Lower lobe of right lung (tissue), 2 donors: ENCODE measurements at regions not wholly inside any gene's neighbourhood (a gene's known extent, or its start where the extent isn't known, plus 50 kb on each side); places are given as distances from the start of the nearest gene placed in this dataset.

Experiments
- ATAC-seq, 2 donors: fragments of 200-7000 bp; cut with Tn5 transposase; one replicate each; pipeline ENCODE4 v1.9.1; 2020 to 2022; ENCODE audit warnings: mild to moderate bottlenecking in 2 of 2, moderate library complexity in 2 of 2
- DNase-seq: peaks from one replicate; pipeline ENCODE4 v3.0.0-alpha.2; 2020
- H3K27ac ChIP-seq: fragments of 200-600 bp; one replicate; pipeline ENCODE4 v1.8.0; 2022
- H3K27me3 ChIP-seq: fragments of 200-600 bp; one replicate; pipeline ENCODE4 v1.8.0; 2022; ENCODE audit warnings: low read depth
- H3K36me3 ChIP-seq: fragments of 200-600 bp; one replicate; pipeline ENCODE4 v1.8.0; 2022; ENCODE audit warnings: mild to moderate bottlenecking
- H3K4me1 ChIP-seq: fragments of 200-600 bp; one replicate; pipeline ENCODE4 v1.8.0; 2022
- H3K4me3 ChIP-seq: fragments of 200-600 bp; one replicate; pipeline ENCODE4 v1.8.0; 2022; ENCODE audit warnings: mild to moderate bottlenecking
- H3K9me3 ChIP-seq: fragments of 200-600 bp; one replicate; pipeline ENCODE4 v1.8.0; 2022
- intact Hi-C: fragments of 100-400 bp; cut with DNase I; formaldehyde crosslinking; loops from one replicate; pipeline ENCODE4 v1.11.0; 2022
- TF ChIP-seq, protein P1 (sequence below): fragments of 200-600 bp; IDR thresholded peaks from one replicate; pipeline ENCODE4 v1.8.0; 2022; ENCODE audit warnings: antibody characterized with exemption, mild to moderate bottlenecking
- donor health status: DM: no; HTN: yes; CAD: no; lungs with severe emphysema.

DNA sequence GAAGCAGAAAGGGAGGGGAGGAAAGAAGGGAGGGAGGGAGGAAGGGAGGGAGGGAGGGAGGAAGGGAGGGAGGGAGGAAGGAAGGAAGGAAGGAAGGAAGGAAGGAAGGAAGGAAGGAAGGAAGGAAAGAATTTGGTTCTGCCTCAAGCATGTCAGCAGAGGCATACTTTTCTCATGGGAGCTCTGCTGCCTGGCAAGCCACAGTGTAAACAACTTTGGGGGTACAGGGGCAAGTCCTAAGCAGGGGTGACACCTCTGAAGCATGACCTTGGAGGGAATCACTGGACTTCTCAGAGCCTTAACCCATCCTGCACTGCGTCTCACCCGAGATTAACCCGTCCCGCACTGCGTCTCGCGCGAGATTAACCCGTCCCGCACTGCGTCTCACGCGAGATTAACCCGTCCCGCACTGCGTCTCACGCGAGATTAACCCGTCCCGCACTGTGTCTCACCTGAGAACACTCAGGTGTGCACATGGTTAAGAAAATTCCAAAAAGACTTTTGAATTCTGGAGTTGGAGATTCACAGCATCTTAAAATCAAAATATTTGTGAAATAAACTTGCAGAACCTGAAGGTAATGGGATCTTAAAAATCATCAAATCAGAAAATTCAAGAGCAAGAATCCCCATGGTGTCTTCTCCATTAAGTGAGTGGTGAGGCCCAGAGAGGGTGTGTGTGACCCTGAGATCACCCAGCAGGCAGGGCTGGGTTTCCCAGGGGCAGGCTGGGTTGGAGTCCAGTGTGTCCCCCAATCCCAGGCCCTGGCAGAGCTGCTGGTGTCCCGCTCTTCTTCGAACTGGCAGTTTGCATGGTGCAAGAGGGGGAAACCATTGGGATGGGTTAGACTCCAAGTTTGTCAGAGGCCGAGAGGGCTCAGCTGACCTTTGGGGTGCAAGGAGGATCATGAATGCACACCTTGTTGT, 190.4 kb downstream of the MN1 start:
- TF ChIP-seq, protein P1, sequence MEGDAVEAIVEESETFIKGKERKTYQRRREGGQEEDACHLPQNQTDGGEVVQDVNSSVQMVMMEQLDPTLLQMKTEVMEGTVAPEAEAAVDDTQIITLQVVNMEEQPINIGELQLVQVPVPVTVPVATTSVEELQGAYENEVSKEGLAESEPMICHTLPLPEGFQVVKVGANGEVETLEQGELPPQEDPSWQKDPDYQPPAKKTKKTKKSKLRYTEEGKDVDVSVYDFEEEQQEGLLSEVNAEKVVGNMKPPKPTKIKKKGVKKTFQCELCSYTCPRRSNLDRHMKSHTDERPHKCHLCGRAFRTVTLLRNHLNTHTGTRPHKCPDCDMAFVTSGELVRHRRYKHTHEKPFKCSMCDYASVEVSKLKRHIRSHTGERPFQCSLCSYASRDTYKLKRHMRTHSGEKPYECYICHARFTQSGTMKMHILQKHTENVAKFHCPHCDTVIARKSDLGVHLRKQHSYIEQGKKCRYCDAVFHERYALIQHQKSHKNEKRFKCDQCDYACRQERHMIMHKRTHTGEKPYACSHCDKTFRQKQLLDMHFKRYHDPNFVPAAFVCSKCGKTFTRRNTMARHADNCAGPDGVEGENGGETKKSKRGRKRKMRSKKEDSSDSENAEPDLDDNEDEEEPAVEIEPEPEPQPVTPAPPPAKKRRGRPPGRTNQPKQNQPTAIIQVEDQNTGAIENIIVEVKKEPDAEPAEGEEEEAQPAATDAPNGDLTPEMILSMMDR: no peak
- DNase-seq (no peak), ATAC-seq (no peak)
- Histone ChIP-seq H3K4me3 (no peak overlapping the region), H3K27ac (no peak overlapping the region), H3K9me3 (no peaks in the 10 kb centered on the region), H3K4me1 (no peaks in the 10 kb centered on the region), H3K36me3 (no peaks in the 10 kb centered on the region), H3K27me3 (peaks cover 34% of the 10 kb centered on the region)
- intact Hi-C loops: no loop called here

DNA sequence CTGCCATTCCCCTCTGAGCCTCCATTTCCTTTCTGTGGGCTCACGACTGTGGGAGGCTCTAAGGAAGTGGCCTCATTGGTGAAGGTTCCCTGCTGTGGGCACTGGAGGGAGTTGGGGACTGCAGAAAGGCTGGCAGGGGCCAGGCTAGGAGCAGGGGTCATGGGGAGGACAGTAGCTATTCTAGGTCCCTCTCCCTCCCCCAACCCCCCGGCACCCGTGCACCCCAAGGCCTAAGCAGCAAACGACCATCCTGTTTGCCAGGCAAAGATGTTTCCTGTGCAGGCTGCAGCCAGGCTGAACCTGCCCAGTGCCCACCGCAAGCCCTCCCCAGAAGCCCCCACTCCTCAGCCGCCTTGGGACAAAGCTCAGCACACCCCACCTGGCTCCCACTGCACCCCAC, 189.4 kb downstream of the MN1 start:
- ATAC-seq: no peak
- no peak for DNase-seq
- H3K4me1 ChIP-seq: no peaks in the 10 kb centered on the region
- peaks cover 34% of the 10 kb centered on the region for H3K27me3 ChIP-seq
- H3K9me3 ChIP-seq: no peaks in the 10 kb centered on the region
- H3K27ac ChIP-seq: no peak overlapping the region
- intact Hi-C loops: no loop called here
- H3K36me3 ChIP-seq: no peaks in the 10 kb centered on the region
- TF ChIP-seq, protein P1: no peak
- no peak overlapping the region for H3K4me3 ChIP-seq

DNA sequence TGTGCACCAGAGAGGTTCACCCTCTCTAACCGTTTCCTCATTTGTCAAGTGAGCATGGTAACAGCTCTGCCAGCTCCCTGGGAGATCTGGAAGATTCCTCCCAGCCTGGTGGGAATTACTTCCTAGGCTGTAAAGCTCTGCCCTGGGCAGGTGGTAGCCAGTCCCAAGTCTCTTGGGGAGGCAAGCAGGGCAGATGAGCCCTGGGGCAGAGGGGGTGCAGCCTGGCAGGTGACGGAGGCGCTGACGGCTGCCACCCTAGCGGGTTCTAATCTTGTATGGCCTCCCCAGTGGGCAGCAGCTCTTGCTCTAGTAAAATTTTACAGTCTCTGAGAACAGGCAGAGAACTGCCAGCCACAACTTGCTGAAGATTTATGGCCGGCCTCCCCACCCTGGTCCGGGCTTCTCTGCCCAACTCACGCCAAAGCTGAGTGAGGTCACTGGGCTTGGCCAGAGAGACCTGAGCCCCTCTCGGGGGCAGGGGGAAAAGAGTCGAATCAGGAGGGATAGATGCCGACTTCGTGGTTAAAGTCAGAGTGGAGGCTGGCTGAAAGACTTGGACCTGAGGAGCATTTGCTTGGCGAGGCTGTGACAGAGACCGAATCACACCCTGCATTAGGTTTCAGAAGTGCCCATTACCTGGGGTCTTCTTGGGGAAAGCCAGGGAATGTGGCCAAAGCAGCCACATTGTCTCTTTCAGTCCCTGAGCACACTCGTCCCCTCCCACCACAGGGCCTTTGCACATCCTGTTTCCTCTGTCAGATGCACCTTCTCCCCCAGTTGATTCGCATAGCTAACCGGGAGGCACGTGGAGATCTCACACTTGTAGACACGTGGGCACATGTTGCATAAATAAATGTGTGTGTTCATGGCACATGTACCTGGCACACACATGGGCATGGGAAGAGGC, 188.2 kb downstream of the MN1 start:
- intact Hi-C loops: no loop called here
- Histone ChIP-seq H3K36me3 (no peaks in the 10 kb centered on the region), H3K27me3 (peaks cover 34% of the 10 kb centered on the region), H3K9me3 (no peaks in the 10 kb centered on the region), H3K4me1 (no peaks in the 10 kb centered on the region), H3K4me3 (no peak overlapping the region), H3K27ac (no peak overlapping the region)
- TF ChIP-seq, protein P1: no peak
- ATAC-seq: no peak
- DNase-seq: no peak

DNA sequence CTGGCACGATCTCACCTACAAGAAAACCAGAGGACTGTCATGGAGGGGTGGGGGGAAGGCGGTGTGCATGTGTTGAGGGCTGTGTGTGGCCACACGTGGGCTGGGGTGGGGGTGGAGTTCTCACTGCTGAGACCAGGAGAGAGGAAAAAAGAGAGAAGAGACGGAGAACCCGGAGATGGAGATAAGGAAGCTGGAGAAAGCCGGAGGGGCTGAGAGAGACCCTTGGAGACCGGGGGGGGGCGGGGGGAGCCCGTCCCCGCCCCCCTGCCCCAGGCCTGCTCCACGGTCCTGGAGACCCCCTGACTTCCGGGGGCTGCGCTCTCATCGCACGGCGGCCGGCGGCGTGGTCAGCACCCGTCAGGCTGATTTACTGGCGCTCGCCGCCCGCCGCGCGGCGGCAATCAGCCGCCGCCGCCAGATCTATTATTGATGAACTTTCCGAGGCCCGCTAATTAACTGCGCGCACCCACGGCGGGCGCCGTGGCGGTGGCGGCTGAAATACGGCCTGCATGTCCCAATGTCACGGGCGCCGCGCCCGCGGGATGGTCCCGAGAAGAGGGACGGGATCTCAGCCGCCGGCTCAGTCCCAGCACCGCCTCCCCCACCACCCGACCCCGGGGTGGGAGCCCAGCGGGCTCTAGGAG, 187.4 kb downstream of the MN1 start:
- Histone ChIP-seq H3K27ac (no peak overlapping the region), H3K9me3 (no peaks in the 10 kb centered on the region), H3K27me3 (peaks cover 34% of the 10 kb centered on the region), H3K4me1 (no peaks in the 10 kb centered on the region), H3K4me3 (peak overlapping the region; percentile 21), H3K36me3 (no peaks in the 10 kb centered on the region)
- ATAC-seq: no peak
- intact Hi-C loops: no loop called here
- TF ChIP-seq, protein P1: no peak
- DNase-seq: no peak

DNA sequence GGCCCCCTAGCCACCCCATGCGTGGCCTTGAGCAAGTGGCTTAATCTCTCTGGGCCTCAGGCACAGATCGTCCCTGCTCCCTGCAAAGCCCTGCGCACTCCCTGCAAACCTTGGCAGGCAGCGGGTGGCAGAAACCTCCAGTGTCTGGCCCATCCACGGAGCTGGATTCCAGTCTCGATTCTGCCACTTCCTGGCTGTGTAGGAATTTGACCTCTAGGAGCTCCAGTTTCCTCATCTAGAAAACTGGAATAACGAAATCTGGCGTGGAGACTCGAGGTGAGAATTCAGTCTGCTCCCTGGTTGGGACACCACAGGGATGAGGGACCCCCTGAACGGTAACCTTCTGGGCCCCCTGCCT, 186.9 kb downstream of the MN1 start:
- no peak for DNase-seq
- Histone ChIP-seq H3K27me3 (peaks cover 34% of the 10 kb centered on the region), H3K4me3 (peak overlapping the region; percentile 21), H3K4me1 (no peaks in the 10 kb centered on the region), H3K27ac (no peak overlapping the region), H3K9me3 (no peaks in the 10 kb centered on the region), H3K36me3 (no peaks in the 10 kb centered on the region)
- intact Hi-C loops: no loop called here
- ATAC-seq: peak in 1 of 2 donors; percentile 20
- TF ChIP-seq, protein P1: no peak
